ENCODE measurements at regions not wholly inside any gene's neighbourhood (a gene's known extent, or its start where the extent isn't known, plus 50 kb on each side); places are given as distances from the start of the nearest gene placed in this dataset.

DNA sequence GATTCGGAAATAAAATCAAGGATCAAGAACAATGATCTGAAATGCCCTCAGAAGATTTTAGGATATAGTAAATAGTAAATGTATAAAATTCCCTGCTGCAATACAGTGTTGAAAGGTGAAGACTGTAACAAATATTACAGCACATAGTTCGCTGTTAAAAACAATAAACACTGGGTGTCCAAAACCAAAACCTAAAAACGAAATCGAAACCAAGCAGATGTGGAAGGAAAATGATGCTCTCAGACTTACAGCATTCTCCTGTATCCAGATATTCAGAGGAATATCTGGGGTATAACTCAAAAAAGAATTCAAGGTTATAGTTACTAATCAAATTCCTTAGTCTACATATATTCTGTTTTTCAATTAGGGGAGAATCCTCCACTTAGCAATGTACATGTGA, 708.1 kb upstream of the PCDH15 start:
- DNase-seq (no peak), ATAC-seq (ENCODE audit: low read depth) (no peak)
- no peaks in the 10 kb centered on the region for H3K27me3 Mint-ChIP-seq
- no peak overlapping the region for H3K4me3 Mint-ChIP-seq
- H3K4me1 Mint-ChIP-seq: no peaks in the 10 kb centered on the region
- POLR2A ChIA-PET: no interaction called here
- H3K36me3 Mint-ChIP-seq (ENCODE audit: low read depth): no peaks in the 10 kb centered on the region
- H3K27ac Mint-ChIP-seq: no peak overlapping the region
- intact Hi-C loops (cut with micrococcal nuclease): no loop called here
- CTCF ChIA-PET: no interaction called here
- H3K9me3 Mint-ChIP-seq: no peaks in the 10 kb centered on the region
- TF ChIP-seq, protein P1, sequence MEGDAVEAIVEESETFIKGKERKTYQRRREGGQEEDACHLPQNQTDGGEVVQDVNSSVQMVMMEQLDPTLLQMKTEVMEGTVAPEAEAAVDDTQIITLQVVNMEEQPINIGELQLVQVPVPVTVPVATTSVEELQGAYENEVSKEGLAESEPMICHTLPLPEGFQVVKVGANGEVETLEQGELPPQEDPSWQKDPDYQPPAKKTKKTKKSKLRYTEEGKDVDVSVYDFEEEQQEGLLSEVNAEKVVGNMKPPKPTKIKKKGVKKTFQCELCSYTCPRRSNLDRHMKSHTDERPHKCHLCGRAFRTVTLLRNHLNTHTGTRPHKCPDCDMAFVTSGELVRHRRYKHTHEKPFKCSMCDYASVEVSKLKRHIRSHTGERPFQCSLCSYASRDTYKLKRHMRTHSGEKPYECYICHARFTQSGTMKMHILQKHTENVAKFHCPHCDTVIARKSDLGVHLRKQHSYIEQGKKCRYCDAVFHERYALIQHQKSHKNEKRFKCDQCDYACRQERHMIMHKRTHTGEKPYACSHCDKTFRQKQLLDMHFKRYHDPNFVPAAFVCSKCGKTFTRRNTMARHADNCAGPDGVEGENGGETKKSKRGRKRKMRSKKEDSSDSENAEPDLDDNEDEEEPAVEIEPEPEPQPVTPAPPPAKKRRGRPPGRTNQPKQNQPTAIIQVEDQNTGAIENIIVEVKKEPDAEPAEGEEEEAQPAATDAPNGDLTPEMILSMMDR (IDR thresholded peaks at IDR 0.05): no peak

DNA sequence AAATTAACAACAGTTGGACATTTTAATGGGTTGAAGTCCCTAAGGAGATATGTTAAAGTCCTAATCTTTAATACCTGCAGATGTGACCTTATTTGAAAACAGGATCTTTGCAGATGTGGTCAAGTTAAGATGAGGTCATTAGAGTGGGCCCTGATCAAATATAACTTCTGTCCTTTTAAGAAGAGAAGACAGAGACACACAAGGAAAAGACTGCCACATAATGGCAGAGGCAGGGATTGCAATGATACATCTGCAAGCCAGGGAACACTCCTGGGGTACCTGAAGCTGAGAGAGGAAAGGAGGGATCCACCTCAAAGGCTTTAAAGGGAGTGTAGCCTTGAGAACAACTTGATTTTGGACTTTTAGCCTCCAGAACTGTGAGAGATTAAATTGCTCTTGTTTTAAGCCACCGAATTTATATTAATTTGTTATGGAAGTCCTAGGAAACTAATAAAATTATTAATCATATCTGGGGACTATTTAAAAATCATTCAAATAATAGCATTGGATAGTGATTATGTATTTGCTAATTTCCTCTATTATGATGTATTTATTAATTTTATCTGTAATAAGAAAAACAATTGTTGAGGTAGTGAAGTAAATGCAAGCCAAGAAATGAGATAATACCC, 700.0 kb upstream of the PCDH15 start:
- Mint-ChIP-seq H3K9me3 (peaks cover 2% of the 10 kb centered on the region), H3K4me3 (no peak overlapping the region), H3K27ac (no peak overlapping the region), H3K4me1 (no peaks in the 10 kb centered on the region), H3K27me3 (no peaks in the 10 kb centered on the region), H3K36me3 (ENCODE audit: low read depth) (no peaks in the 10 kb centered on the region)
- no peak for ATAC-seq (ENCODE audit: low read depth)
- POLR2A ChIA-PET: no interaction called here
- no peak for DNase-seq
- TF ChIP-seq, protein P1 (IDR thresholded peaks at IDR 0.05): no peak
- CTCF ChIA-PET: no interaction called here
- intact Hi-C loops (cut with micrococcal nuclease): no loop called here

DNA sequence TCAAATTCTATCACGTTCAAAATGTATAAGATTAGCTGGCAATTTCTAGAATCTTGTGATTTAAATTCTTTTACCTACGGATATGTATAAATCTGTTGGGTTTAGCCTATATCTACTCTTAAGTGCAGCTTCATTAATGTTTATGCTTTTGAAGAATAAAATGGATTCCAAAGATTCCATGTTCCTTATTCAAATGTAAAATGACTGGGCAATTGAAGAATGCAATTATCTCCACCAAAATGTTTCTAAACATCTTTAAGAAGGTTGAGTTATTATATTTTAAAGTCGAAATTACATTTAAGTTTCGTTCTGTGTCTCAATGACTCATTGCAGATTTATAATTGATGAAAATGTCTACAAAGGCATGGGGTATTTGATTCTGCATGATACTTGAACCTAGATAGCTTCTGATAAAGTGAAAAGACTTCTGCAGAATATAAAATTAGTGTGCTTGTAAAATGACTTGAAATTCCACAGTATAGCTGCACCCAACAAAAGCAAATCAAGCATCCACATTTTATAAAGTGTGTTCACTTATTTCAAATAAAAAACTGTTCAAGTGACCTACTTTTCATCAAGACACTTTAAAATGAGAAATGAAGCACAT, 697.0 kb upstream of the PCDH15 start:
- ATAC-seq (ENCODE audit: low read depth) (no peak), DNase-seq (no peak)
- H3K4me3 Mint-ChIP-seq: no peak overlapping the region
- peaks cover 3% of the 10 kb centered on the region for H3K9me3 Mint-ChIP-seq
- no peaks in the 10 kb centered on the region for H3K4me1 Mint-ChIP-seq
- TF ChIP-seq, protein P1 (IDR thresholded peaks at IDR 0.05): no peak
- CTCF ChIA-PET: no interaction called here
- H3K36me3 Mint-ChIP-seq (ENCODE audit: low read depth): no peaks in the 10 kb centered on the region
- no peaks in the 10 kb centered on the region for H3K27me3 Mint-ChIP-seq
- intact Hi-C loops (cut with micrococcal nuclease): no loop called here
- POLR2A ChIA-PET: no interaction called here
- no peak overlapping the region for H3K27ac Mint-ChIP-seq

DNA sequence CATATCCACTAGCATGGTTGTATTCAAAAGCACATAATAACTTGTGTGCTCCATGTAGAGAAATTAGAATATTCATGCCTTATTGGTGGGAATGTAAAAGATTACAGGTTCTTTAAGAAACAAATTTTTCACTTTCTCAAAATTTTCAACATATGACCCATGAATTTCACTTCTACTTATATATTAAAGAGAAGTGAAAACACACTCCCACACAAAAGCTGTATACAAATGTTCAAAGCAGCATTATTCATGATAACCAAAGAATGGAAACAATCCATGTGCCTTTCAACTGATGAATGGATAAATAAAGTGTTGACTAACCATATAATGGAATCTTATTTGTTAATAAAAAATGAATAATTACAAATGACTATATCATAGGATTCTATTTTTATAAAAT, 694.5 kb upstream of the PCDH15 start:
- DNase-seq (no peak), ATAC-seq (ENCODE audit: low read depth) (no peak)
- H3K9me3 Mint-ChIP-seq: peaks cover 6% of the 10 kb centered on the region
- H3K4me3 Mint-ChIP-seq: no peak overlapping the region
- no peak overlapping the region for H3K27ac Mint-ChIP-seq
- CTCF ChIA-PET: no interaction called here
- no peaks in the 10 kb centered on the region for H3K36me3 Mint-ChIP-seq (ENCODE audit: low read depth)
- H3K27me3 Mint-ChIP-seq: no peaks in the 10 kb centered on the region
- POLR2A ChIA-PET: no interaction called here
- intact Hi-C loops (cut with micrococcal nuclease): no loop called here
- TF ChIP-seq, protein P1 (IDR thresholded peaks at IDR 0.05): no peak
- H3K4me1 Mint-ChIP-seq: no peaks in the 10 kb centered on the region

DNA sequence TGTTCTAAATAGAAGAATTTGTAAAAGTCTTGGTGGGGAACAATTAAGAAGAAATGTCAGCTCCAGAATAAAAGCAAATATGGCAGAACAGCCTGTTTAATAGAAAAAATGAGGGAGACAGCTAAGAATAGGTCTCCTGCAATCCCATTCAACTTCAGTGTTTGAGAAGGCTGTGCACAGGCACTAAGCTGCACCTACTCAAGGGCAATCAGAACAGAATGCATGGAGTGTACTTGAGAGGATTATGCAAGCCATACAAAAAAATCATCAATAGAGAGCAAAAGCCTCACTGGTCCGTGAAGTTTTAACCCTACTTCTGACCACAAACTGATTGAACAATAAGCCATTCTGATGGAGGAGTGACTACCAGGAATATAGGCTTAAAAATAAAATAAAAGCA, 690.7 kb upstream of the PCDH15 start:
- ChIA-PET POLR2A (no interaction called here), CTCF (no interaction called here)
- Mint-ChIP-seq H3K9me3 (peaks cover 4% of the 10 kb centered on the region), H3K36me3 (ENCODE audit: low read depth) (no peaks in the 10 kb centered on the region), H3K27ac (no peak overlapping the region), H3K4me1 (no peaks in the 10 kb centered on the region), H3K27me3 (no peaks in the 10 kb centered on the region), H3K4me3 (no peak overlapping the region)
- DNase-seq: no peak
- no peak for ATAC-seq (ENCODE audit: low read depth)
- TF ChIP-seq, protein P1 (IDR thresholded peaks at IDR 0.05): no peak
- intact Hi-C loops (cut with micrococcal nuclease): no loop called here

All from activated B cell treated with CpG ODN at 0.5 μM for 24 hours (primary cell).